ENCODE measurements at regions not wholly inside any gene's neighbourhood (a gene's known extent, or its start where the extent isn't known, plus 50 kb on each side); places are given as distances from the start of the nearest gene placed in this dataset.

- H3K27ac ChIP-seq = no peak overlapping the region
- no peak for TF ChIP-seq POLR2A (IDR thresholded peaks at IDR 0.05)
- TF ChIP-seq, protein P1, sequence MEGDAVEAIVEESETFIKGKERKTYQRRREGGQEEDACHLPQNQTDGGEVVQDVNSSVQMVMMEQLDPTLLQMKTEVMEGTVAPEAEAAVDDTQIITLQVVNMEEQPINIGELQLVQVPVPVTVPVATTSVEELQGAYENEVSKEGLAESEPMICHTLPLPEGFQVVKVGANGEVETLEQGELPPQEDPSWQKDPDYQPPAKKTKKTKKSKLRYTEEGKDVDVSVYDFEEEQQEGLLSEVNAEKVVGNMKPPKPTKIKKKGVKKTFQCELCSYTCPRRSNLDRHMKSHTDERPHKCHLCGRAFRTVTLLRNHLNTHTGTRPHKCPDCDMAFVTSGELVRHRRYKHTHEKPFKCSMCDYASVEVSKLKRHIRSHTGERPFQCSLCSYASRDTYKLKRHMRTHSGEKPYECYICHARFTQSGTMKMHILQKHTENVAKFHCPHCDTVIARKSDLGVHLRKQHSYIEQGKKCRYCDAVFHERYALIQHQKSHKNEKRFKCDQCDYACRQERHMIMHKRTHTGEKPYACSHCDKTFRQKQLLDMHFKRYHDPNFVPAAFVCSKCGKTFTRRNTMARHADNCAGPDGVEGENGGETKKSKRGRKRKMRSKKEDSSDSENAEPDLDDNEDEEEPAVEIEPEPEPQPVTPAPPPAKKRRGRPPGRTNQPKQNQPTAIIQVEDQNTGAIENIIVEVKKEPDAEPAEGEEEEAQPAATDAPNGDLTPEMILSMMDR (IDR thresholded peaks at IDR 0.05) = no peak
- no peaks in the 10 kb centered on the region for H3K36me3 ChIP-seq (replicated peaks in 1 of 2)
- no peak for DNase-seq
- H3K9me3 ChIP-seq (replicated peaks in 1 of 3) = no peaks in the 10 kb centered on the region
- no peak overlapping the region for H3K4me3 ChIP-seq
- 84 to 85% (median 84%) methylated on average over 3 of the region's 3 CpGs for WGBS, 4 donors
- H3K27me3 ChIP-seq = no peaks in the 10 kb centered on the region
- H3K4me1 ChIP-seq (replicated peaks in 1 of 2) = peaks cover 0 to 6% of the 10 kb centered on the region in 2 donors
- intact Hi-C loops (cut with DNase I) = no loop called here
Observed at GRCh38 chr2:12061286-12062052, 315.0 kb downstream of the LPIN1 start.

GRCh38 chr2:12062053-12062395 is 315.6 kb downstream of the LPIN1 start:
- 85 to 91% (median 87%) methylated on average over 2 of the region's 2 CpGs for WGBS, 4 donors
- Histone ChIP-seq H3K9me3 (replicated peaks in 1 of 3) (no peaks in the 10 kb centered on the region), H3K27me3 (no peaks in the 10 kb centered on the region), H3K4me3 (no peak overlapping the region), H3K36me3 (replicated peaks in 1 of 2) (no peaks in the 10 kb centered on the region), H3K27ac (no peak overlapping the region), H3K4me1 (replicated peaks in 1 of 2) (peaks cover 0 to 6% of the 10 kb centered on the region in 2 donors)
- DNase-seq = no peak
- no peak for TF ChIP-seq POLR2A (IDR thresholded peaks at IDR 0.05)
- TF ChIP-seq, protein P1 (IDR thresholded peaks at IDR 0.05) = no peak
- intact Hi-C loops (cut with DNase I) = no loop called here

DNA sequence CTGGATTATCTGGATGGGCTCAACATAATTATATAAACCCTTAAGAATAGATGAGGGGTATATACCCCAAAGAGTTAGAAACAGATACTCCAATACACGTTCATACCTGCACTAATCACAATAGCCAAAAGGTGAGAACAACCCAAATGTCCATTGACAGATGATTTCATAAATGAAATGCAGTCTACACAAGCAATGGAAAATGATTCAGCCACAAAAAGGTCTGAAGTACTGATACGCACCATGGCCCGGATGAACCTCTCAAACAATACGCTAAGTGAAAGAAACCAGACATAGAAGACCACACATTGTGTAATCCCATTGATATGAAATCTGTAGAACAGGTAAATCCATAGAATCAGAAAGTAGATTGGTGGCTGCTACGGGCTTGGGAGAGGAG is 316.8 kb downstream of the LPIN1 start:
- Histone ChIP-seq H3K27me3 (no peaks in the 10 kb centered on the region), H3K27ac (no peak overlapping the region), H3K36me3 (replicated peaks in 1 of 2) (no peaks in the 10 kb centered on the region), H3K4me3 (no peak overlapping the region), H3K4me1 (replicated peaks in 1 of 2) (no peaks in the 10 kb centered on the region), H3K9me3 (replicated peaks in 1 of 3) (no peaks in the 10 kb centered on the region)
- TF ChIP-seq, protein P1 (IDR thresholded peaks at IDR 0.05) = no peak
- no peak for TF ChIP-seq POLR2A (IDR thresholded peaks at IDR 0.05)
- intact Hi-C loops (cut with DNase I) = no loop called here
- 79 to 95% (median 95%) methylated on average over 5 of the region's 5 CpGs for WGBS, 4 donors
- DNase-seq = no peak

DNA sequence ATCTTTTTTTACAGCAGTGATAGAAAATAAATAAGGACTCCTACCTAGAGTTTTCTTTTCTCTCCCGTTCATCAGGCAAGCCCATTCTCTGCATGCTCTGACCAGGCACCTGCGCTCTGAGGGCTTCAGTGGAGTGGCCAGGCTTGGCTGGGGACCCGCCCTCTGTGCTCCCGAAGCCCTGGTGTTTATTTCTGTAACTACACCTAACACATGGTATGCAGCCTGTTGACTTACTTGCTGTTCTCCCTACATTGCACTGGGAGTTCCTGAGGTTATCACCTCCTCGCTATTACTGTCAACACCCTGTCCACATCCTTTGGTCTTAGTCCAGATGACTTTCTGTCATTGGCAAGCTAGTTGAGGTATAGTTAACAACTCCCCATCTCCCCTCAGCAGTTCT is 317.7 kb downstream of the LPIN1 start:
- H3K4me3 ChIP-seq = no peak overlapping the region
- no peaks in the 10 kb centered on the region for H3K4me1 ChIP-seq (replicated peaks in 1 of 2)
- H3K27ac ChIP-seq = no peak overlapping the region
- 89 to 91% (median 90%) methylated on average over 5 of the region's 5 CpGs for WGBS, 4 donors
- no peaks in the 10 kb centered on the region for H3K36me3 ChIP-seq (replicated peaks in 1 of 2)
- intact Hi-C loops (cut with DNase I) = no loop called here
- TF ChIP-seq POLR2A (IDR thresholded peaks at IDR 0.05) = no peak
- TF ChIP-seq, protein P1 (IDR thresholded peaks at IDR 0.05) = no peak
- DNase-seq = no peak
- no peaks in the 10 kb centered on the region for H3K27me3 ChIP-seq
- no peaks in the 10 kb centered on the region for H3K9me3 ChIP-seq (replicated peaks in 1 of 3)
